SU-DHL-6 (cell line): ENCODE measurements at regions not wholly inside any gene's neighbourhood (a gene's known extent, or its start where the extent isn't known, plus 50 kb on each side); places are given as distances from the start of the nearest gene placed in this dataset.

Experiments used
- CTCF ChIP-seq: fragments of 200-600 bp; sonication (generic); IDR thresholded peaks from one replicate; pipeline ENCODE4 v1.5.1; 2017; ENCODE audit warnings: antibody characterized with exemption, mild to moderate bottlenecking, low read length, moderate library complexity; ENCODE audit not compliant: insufficient read depth, poor library complexity, severe bottlenecking
- EZH2phosphoT487 ChIP-seq: fragments of 200-600 bp; sonication (generic), shearing (Covaris generic); conservative IDR thresholded peaks from 2 replicates; pipeline ENCODE4 v1.6.1; 2018; ENCODE audit warnings: mild to moderate bottlenecking, antibody characterized with exemption, low read length, moderate library complexity, mixed read lengths

GRCh38 chr18:28398471-28398870 lies 221.5 kb upstream of the CDH2 start:
- TF ChIP-seq CTCF (no peak), EZH2phosphoT487 (no peak)
